ENCODE measurements at regions not wholly inside any gene's neighbourhood (a gene's known extent, or its start where the extent isn't known, plus 50 kb on each side); places are given as distances from the start of the nearest gene placed in this dataset.

- DNase-seq = no peak
Measured at GRCh38 chr3:155029941-155030340, 50.2 kb upstream of the MME start.

GRCh38 chr3:155026999-155027591 is 53.0 kb upstream of the MME start:
- no peak for DNase-seq

- no peak for DNase-seq
Measured at GRCh38 chr3:155024006-155024638, 56.0 kb upstream of the MME start.

GRCh38 chr3:155022896-155023295 is 57.2 kb upstream of the MME start:
- no peak for DNase-seq

- DNase-seq = no peak
Measured at GRCh38 chr3:155019575-155019974, 60.5 kb upstream of the MME start.

- DNase-seq = no peak
Measured at GRCh38 chr3:155018621-155019330, 61.3 kb upstream of the MME start.

GRCh38 chr3:155015776-155016436 is 64.2 kb upstream of the MME start:
- DNase-seq = no peak

GRCh38 chr3:155014953-155015352 is 65.2 kb upstream of the MME start:
- no peak for DNase-seq

- DNase-seq = no peak
Measured at GRCh38 chr3:155013427-155013826, 66.7 kb upstream of the MME start.

- no peak for DNase-seq
Measured at GRCh38 chr3:155012584-155012983, 67.5 kb upstream of the MME start.

- no peak for DNase-seq
Measured at GRCh38 chr3:155010416-155010815, 69.7 kb upstream of the MME start.

- no peak for DNase-seq
Measured at GRCh38 chr3:155009217-155009616, 70.9 kb upstream of the MME start.

GRCh38 chr3:155007729-155008128 is 72.4 kb upstream of the MME start:
- no peak for DNase-seq

GRCh38 chr3:155001289-155002010 is 78.7 kb upstream of the MME start:
- no peak for DNase-seq

GRCh38 chr3:154992655-154993054 is 87.5 kb upstream of the MME start:
- no peak for DNase-seq

- DNase-seq = no peak
Measured at GRCh38 chr3:154990543-154990942, 89.6 kb upstream of the MME start.

GRCh38 chr3:154987846-154988245 is 92.3 kb upstream of the MME start:
- DNase-seq = no peak

GRCh38 chr3:154981664-154982063 is 98.5 kb upstream of the MME start:
- no peak for DNase-seq

GRCh38 chr3:154981201-154981600 is 98.9 kb upstream of the MME start:
- DNase-seq = no peak

GRCh38 chr3:154979331-154979730 is 100.8 kb upstream of the MME start:
- no peak for DNase-seq

GRCh38 chr3:154977666-154978065 is 102.5 kb upstream of the MME start:
- no peak for DNase-seq

- no peak for DNase-seq
Measured at GRCh38 chr3:154976072-154976983, 103.8 kb upstream of the MME start.

Measured in right kidney (tissue), 1 donor.